HG03175 (cell line): ENCODE measurements at regions not wholly inside any gene's neighbourhood (a gene's known extent, or its start where the extent isn't known, plus 50 kb on each side); places are given as distances from the start of the nearest gene placed in this dataset.
A peak's percentile ranks its signal among the peaks of the same experiment; 100 is the strongest.

Experiments
- ATAC-seq: cut with Tn5 transposase; IDR thresholded peaks from one replicate; pipeline ENCODE4 v1.9.1; 2021; ENCODE audit warnings: mild to moderate bottlenecking, moderate library complexity; ENCODE audit not compliant: unreplicated experiment

DNA sequence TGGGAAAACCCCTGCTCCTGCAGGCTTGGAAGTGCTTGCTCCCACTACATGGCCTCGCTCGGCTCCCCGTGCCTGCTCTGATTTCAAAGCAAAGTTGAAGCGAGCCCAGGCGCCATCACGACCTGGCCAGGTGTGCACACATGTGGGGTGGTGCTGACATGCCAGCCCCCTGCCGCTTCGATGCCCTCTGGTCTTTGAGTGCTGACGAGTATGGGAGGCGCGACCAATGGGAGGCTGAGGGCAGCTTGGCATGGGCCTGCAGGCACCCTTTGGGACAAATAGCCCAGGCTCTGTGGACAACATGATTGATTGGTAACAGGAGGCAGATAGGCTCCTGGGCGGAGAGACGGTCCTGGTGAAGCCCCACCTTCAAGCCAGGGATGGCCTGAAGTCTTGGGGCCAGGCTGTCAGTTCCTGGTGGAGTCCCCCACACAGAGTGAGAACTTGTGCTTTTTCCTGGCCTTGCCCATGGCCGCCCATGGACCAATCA is 252.4 kb upstream of the SEMA3A start:
- no peak for ATAC-seq

DNA sequence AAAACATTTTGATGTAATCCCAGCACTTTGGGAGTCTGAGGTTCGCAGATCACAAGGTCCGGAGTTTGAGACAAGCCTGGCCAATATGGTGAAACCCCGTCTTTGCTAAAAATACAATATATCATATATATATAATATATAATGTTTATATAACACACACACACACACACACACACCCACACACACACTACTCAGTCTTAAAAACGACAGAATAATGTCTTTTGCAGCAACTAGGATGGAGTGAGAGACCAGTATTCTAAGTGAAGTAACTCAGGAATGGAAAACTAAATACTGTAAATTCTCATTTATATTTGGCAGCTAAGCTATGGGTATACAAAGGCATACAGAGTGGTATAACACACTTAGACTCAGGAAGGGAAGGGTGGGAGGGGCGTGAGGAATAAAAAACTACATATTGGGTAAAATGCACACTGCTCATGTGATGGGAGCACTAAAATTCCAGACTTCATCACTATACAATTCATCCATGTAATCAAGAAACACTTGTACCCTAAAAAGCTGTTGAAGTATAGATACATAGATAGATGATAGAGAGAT is 231.2 kb upstream of the SEMA3A start:
- no peak for ATAC-seq

DNA sequence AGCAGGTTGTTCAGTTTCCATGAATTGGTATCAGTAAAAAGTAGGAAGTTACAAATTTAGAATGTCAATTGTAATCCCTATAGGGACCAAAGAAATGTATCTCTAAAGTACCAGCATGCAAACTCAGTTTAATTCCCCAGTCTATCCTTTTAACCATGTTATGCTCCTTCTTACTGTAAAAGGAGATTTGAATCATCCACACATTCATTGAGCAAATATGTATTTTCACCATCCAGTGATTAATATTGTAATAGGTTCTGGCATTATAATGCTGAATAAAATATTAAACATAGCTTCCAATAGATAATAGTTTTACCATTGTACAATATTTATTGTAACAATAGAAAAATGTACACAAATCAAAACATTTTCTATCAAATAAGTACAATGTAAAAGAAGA is 228.2 kb upstream of the SEMA3A start:
- ATAC-seq = no peak

DNA sequence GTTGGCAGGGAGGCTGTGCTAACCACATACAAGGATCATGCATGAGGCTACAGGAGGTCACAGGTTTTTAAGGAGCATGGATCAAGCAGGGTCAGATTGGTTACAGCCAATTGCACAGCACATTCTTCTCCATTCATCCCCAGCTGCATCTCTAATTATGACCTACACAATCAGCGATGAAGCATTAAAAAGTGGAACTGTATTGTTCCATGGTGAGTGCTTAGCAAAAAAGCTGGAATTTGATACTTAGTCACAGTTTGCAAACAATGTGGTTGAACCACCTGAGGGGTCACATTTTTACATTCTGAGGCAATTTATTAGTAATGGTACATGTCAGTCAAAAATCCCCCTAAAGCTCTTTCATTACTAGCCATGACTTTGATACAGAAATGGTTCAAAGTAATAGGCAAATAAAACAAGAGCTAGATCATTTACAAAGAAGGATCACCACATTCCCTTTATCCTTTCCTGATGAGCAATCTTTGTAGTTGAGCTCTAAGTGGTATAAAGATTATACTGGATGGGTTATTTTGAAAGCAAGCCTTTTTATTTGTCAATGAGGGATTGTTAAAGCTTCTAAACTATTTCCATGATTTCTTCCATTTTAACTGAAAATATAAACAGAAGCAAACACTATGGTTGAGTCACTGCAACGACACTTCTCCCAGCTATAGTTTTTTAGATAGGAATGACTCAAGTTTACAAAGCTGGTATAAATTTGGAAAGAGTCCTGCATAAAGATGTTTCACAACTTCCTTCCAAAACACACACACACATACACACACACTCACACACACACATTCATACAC is 217.8 kb upstream of the SEMA3A start:
- ATAC-seq = no peak

DNA sequence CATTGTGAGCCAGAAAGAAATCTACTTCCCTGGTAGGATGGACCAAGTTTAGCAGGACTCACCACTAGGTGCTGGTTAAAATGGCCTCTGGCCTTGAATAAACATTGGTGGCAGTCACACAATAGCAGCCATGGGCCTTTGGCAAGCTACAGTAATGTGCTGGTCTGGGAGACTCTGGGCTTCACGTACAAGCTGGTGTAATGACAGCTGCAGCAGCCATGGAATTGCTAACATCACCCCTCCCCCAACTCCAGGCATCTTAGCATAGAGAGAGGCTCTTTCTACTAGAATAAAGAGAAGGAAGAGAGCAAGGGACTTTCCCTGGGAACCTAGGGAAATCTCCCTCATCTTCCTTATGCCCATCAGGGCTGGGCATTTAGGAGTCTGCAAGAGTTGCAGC is 205.1 kb upstream of the SEMA3A start:
- ATAC-seq = no peak

DNA sequence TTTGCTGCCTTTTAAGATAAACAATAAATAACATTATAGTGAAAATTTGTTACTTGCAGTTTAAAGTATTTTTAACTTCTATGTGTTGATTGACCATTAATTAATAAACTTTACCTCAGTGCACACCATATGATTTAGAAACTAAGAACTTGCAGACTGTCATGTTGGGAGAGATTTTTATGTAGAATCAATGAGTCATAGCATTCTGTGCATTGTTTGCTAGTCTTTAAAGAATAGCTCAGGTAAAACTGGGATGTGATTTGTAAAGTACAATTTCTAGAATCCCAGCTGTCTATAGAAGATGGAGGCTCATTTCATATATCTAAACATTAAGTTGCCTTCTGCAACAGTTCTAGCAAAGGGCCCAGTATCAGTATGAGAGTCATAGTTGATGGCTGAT is 199.6 kb upstream of the SEMA3A start:
- ATAC-seq = no peak

DNA sequence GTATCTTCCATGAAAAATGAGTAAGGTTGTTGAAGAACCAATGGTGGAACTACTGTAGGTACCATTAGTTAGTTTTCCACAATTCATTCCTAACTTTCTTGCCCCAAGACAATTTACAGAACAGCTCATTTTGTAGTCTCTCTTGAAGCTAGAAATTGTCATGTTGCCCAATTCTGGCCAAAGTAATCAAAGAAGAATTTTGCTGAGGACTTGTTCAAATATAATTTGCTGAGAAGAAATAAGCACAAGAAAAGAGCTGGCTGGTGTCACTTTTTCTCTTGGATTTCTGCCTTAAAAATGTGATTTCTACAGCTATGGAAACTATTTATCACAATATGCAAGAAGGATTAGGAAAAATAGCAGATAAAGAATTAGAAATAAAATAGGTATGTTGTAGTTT is 199.2 kb upstream of the SEMA3A start:
- no peak for ATAC-seq

DNA sequence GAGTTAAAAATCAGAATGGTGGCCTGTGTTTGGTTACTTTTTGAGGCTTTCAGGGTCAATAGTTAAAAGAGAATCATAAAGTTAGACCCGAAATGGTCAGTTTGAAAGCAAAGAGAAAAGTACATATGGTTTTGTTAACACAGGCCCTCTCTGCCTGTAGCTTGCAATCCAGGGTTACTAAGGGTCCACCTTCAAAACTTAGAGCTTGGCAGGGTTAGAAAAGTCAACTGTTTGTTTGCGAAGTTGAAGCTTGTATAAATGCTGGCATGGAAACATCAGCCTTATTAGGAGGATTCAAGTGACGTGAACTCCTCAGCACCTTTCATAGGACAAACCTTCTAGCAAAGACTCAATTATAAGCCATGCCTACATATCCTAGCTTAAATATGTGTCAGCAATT is 196.3 kb upstream of the SEMA3A start:
- no peak for ATAC-seq

DNA sequence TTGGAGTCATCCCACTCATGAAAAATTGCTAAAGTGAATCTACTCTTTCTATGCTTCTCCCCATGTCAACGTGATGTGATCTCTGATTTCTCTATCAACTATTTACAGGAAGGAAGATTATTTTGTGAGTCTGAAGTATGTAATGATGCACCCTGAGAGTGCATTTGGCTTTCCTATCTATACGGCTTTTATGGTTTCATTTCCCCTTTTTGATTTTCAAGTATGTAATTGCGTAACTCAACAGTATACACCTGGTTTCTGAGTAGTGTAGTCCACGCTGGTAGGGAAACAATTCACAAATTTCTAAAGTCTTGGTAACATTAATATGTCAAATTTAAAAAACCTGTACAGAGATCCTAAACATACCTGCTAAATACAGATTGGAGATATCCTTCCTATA is 194.7 kb upstream of the SEMA3A start:
- ATAC-seq = peak; percentile 99

DNA sequence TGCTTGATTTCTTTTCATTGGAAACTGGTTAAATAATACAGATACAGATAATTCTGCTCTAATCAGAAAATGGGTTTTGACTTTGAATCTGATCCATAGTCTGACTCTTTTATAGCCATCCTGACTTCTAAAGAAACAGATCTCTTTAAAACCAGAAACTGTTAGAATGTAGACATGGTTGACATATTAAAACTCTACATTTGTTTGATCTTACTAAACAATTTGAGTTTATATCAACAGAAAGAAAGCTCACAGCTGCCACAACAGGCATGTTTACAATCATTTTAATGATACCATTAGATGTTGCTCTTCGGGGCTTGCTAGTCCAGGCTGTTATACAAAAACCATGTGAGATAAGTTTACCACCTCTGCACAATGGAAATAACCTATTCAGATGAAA is 193.0 kb upstream of the SEMA3A start:
- no peak for ATAC-seq

DNA sequence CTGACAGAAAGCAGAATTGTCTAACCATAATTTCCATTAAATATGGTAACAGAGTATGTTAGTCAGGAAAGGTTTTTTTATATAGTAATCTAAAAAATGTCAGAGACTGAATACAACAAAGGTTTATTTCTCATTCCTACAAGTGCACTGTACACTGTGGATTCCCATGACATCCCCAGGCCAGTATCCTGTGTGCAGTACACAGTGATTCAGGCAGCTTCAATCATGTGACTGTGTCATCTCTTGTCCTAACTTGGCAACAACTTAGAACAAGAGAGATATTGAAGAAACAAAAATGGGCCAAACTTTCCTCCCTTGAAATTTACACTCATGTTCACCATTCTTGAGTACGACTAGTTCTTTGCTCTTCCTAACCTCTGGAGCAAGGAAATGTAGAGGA is 189.8 kb upstream of the SEMA3A start:
- ATAC-seq = no peak

DNA sequence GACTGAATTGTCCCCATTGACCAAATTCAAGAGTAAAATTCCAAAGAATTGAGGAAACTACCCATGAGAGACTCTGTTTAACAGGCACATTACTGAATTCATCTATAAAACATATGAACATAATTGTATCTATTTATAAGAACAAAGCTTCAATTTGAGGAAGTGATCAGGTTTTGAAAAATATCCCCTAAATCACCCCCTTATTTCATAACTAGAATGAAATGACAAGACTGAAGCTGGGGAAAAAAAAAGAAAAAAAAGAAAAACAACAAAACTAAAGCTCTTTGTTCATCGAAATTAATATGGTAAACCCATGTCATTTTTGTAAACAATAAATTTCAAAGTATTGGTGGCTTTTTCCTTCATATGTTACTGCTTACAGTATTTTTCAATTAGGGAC is 184.9 kb upstream of the SEMA3A start:
- no peak for ATAC-seq

DNA sequence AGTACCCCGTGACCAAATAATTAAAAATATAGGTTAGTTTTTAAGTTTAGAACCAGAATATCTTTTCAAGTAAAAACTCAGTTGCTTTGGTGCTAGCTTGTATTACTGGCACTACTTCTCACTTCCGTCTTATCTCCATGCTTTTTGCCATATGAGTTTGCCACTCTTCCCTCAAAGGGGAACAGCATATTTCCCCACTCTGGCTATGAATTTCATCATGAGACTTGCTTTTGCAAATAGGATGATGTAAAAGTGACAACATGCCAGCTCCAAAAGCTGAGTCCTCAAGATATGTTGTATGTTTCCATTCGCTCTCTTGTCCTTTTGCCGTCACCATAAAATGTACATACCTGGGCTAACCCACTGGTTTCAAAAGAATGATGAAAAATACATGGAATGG is 178.1 kb upstream of the SEMA3A start:
- no peak for ATAC-seq

DNA sequence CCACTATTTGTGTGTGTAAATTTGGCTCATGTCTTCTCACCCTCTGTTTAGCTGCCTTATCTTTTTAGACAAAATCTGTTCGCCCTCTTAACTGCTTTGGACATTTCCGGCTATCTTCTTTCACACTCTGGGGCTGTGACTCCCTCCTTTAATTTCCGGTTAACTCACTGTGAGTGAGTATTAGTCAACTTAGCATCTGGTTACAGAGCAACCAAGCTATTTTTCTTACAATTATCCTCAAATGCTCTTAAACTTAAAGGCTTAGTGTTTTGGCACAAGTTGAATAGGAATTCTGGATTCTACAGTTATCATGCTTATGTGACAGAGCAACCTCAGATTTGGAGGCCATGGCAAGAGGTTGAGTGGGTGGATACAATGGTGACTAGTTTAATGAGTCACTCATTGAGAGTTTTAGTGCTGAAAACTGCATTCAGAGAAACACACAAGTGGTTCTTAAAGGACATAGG is 177.6 kb upstream of the SEMA3A start:
- no peak for ATAC-seq

DNA sequence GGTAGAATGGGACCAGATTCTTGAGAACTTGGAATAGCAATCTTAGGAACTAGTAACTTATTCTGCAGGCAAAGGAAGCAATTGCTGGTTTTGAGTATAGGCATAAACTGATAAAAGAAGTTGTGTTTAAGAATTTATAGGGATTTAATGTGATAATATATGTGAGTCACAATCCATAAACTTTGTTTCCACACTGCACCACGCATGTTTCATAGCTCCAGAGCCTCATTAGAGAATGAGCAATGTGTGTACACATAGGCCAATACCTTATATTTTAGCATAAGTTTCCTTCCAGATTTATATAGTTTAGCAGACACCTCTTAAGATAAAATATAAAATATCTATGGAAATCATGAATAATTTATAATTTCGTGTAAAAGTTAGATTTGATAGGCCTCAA is 175.5 kb upstream of the SEMA3A start:
- no peak for ATAC-seq

DNA sequence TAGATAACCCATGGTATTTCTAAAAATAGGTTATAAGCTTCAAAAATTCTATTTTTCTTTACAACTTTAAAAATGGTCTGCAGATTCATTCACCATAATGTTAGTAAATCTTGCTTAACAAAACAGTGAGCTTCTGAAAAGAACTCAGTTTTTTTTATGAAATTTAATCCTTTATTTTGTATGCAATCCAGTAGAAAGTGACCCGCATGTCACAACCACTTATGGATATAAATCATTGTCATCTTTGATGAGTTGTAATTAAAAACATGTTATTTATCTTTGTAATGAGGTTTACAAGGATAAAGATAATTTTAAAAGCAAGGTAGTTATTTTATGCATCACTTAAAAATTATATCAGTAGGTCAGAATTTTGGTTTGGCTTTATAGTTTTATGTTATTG is 173.5 kb upstream of the SEMA3A start:
- no peak for ATAC-seq

DNA sequence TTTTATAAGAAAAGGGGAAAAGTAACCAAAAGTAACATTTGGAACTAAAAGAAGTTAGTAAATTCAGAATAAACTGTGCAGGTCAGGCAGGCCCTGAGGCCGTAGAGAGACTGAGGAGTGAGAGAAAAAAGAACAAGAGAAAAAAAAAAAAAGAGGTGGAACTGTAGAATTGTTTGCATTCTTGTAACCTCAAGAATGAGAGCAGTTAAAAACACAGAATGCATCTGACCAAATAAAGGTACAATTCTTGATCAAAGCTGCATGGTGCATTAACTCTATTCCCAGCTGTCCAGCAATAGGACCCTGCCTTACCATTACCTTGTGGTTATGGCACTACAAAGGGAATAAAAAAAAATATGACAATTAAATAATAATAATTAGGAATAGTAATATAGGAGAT is 170.1 kb upstream of the SEMA3A start:
- no peak for ATAC-seq

DNA sequence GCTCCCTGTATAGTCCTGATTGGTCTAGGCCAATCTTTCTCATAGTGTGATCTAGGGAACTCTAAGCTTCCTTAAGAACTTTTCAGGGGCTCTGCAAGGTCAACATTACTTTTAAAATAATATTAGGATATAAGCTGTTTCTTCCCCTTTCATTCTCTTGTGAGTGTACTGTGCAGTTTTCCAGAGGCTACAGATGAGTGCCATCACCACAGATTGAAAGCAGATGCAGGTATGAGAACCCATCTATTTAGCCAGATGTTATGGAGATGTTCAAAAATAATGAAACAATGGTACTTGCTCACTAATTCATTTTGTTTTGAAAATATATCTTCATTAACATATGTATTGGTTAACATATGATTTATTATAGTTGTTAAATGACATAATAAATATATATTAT is 169.2 kb upstream of the SEMA3A start:
- ATAC-seq = no peak

DNA sequence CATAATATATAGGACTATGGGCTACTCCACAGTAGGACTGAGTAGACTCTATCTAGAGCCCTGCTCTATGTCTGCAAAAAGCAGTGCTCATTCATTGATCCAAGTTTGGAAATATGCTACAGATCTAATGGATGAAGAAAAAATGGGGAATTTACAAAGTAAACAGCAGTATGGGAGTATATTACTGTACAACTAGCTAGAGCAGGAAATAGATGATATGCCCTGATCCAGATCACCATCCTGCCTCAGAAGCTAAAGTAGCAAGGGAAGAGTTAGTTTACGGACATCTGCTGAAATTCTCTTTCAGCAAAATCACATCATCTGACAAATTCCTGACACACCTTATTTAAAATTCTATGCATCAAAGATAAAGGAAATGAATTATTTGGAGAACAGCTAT is 168.2 kb upstream of the SEMA3A start:
- ATAC-seq = no peak

DNA sequence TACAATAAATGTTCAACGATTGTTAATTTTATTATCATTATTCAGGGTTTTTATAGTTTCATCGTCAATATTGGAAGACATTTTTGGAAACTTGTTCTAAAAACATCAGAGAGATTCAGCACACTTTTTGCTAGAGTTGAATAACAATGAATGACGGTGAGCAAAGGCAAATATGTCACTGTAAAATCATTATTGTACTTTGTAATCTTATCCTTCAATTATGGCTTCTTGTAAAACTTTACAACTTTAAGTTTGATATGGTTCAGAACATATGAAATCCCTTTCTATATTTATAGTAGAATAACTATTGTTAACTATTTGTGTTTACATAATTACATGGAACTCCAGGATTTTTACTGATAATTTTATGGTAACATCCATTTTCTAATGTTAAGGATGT is 167.8 kb upstream of the SEMA3A start:
- no peak for ATAC-seq

DNA sequence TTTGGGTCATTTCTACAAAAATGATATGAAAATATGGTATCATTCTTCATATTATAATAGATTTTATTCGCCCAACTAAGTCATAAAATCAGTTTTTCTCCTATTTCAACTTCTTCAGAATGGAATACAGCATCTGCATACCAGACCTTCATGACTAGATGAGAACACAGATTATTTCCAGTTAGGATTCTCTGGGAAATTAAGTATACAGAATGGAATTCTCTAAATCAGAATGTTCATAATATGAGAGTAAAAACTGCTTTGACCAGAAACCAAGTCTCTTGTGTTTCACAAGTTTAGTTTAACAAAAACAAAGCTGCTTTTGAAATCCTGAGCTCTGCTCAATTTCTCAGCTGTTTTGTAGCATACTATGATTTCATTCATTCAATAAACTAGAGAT is 160.3 kb upstream of the SEMA3A start:
- ATAC-seq = no peak

DNA sequence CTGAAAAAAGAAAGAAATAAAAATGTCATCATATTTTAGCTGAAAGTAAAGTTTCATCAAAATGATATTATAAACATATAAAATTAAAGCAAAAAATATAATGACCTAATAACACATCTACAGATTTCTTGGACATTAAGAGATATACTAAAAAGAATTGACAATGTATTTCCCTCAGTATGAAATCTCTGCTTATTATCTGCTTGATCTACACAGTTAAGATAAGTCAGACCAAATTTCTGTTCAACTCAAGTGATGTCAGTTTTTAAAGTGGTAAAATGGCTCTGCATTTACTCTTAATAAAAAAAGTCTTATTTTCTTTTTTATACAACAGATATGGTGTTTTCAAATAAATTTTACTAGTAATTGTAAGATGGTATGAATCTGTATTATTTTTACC is 159.4 kb upstream of the SEMA3A start:
- ATAC-seq = no peak

DNA sequence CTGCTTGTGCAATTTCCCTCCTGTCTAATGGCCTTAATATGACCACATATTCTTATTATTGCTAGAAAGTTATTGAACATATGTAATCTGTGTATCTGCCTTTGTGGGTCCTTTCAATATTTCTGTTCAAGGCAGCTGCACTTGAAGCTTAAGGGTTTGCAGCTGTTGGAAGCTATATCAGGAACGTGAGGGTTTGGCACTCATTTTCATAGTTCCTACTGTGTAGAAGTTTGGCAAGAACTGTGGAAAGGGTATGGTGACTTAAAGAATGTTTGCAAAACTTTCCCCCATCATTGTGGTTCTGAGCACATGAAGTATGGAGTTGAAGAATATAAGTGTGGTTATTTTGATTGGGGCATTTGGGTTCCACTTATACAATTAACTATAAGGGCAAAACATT is 144.7 kb upstream of the SEMA3A start:
- no peak for ATAC-seq
